T-helper 2 cell (primary cell): ENCODE measurements at regions not wholly inside any gene's neighbourhood (a gene's known extent, or its start where the extent isn't known, plus 50 kb on each side); places are given as distances from the start of the nearest gene placed in this dataset.
"Not testable (repeated sequence)": the region's sequence is repeated elsewhere in the genome, so short reads cannot be mapped to it uniquely, and the experiment has no call there.

Experiments used
- DNase-seq, 5 experiments: peaks; one replicate each; pipeline versions ENCODE4 v3.0.0 to v3.0.0-alpha.2; 2012 to 2022

DNA sequence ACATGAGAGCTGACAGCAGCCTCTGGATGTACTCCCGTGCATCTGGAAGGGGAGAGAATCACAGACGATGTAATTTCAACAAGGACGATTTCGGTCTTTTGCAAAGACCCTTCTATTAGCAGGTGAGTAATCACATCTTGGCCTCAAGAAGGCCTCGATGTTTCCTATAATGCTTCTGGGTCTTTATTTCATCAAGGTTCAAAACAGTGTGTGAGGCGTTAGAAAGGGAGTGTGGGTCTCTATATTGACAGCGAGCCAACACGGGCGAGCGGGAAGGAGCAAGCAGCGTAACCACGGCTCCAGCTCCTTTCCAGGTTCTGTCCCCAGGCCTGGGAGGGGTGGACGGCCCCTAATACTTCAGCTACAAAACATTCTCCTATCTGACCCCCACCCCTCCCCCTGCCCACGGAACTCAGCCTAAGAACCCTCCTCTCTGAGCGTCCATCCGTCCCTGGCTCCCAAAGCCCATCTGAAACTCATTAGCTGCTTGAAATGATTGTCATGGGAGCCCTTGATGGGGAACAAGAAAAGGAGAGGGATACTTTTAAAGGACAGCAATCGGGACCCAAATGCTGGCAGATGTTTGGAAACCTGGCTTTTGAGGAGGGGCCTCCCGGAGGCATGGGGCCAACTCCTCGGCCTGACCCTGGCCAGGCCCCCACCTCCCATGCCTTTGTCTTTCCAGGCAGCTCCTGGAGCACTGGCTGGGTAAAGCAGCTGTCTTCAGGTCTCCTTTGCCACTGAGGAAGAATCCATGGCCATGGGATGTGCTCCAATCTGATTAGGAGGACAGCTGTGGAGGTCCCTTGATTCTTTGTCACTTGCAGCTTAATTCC is 250.8 kb downstream of the FOXD2 start:
- no peak for DNase-seq

DNA sequence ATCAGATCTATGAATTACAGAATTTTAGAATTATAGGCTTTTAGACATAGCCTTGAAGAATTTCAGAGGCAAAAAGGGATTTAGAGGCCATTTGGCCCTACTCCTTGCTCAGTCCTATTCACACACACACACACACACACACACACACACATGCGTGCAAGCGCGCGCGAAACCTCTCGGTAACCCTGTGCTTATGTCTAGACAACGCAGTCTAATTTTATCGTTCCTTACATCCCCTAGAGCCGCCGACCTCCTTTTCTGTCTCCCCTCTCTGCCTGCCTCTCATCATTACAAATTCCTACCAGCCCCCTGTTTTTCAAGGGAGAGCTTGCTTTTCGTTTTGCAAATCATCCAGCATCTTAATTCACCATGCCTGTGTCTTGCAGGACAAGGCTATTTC is 252.1 kb downstream of the FOXD2 start:
- no peak for DNase-seq

DNA sequence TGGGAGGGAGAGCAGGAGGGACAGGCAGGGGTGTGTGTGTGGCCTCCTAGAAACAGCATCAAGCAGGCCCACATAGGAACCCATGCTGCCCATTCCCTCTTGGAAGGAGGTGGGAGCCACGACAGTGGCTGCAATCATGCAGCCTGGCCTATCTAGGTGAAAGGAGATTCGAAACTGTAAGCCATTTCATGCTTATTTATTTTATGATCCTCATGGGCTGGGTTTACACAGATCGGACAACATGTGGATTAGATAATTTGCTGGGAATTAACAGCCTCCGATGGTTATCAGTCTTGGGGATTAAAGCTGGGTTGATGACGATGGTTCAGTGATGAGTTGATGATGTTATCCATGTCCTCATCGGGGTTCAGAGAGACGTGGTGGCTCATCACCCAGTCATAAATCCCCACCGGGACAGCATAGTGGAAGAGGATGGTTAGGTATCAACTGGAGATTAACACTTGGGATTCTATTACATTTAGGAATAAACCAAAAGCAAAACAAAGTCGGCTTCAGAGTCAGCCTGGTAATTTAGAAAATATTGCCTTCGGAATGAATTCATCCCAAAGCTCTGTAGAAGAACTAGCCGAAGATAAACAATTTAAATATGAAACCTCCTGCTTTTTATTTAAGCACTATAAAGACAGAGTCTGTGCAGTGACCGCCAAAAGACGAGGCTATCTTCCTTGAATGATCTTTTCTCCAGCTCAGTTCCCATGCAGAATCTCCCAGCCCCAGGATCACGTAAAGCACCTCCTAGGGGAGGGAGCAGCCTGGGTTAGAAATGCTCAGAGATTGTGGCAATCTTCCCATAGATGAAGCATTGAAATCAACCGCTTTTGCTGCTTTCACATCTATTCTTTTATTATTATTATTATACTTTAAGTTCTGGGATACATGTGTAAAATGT is 252.8 kb downstream of the FOXD2 start:
- DNase-seq: no peak

DNA sequence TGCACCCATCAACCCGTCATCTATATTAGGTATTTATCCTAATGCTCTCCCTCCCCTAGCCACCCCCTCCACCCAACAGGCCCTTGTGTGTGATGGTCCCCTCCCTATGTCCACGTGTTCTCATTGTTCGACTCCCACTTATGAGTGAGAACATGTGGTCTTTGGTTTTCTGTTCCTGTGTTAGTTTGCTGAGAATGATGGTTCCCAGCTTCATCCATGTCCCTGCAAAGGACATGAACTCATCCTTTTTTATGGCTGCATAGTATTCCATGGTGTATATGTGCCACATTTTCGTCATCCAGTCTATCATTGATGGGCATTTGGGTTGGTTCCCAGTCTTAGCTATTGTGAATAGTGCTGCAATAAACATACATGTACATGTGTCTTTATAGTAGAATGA is 253.4 kb downstream of the FOXD2 start:
- not testable (repeated sequence) for DNase-seq

DNA sequence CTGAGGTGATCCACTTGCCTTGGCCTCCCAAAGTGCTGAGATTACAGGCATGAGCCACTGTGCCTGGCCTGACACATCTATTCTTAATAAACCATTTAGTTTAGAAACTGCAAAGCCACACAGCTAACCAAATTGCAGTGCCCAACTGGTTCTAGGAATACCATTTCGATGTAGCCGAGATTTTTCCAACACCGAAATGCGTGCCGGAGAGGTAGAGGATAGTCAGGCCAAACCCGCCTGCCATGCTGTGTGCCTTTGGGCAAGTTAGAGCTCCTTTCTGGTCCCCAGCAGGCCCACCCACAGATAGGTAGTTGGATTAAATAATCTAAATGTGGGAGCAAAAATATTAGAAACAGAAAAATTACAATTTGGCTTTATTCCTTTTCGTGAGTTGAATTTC is 254.4 kb downstream of the FOXD2 start:
- no peak for DNase-seq

DNA sequence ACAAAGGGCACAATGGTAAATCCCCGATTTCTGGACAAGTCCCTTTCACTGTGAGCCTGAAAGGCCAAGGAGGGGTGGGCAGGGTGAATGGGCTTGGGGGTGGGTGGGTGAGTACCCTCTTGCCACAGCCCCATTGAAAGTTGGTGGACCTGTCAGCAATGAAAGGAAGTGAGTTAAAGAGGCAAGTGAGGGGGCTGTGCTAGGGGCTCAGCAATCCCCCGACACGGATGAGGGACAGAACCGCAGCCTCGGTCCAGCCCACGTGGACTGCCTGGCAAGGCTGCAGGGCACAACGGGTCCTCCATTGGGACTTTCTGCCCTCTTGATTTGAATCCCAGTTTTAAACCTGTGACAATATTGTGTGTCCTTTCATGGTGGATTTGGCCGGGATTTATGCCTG is 255.3 kb downstream of the FOXD2 start:
- no peak for DNase-seq

DNA sequence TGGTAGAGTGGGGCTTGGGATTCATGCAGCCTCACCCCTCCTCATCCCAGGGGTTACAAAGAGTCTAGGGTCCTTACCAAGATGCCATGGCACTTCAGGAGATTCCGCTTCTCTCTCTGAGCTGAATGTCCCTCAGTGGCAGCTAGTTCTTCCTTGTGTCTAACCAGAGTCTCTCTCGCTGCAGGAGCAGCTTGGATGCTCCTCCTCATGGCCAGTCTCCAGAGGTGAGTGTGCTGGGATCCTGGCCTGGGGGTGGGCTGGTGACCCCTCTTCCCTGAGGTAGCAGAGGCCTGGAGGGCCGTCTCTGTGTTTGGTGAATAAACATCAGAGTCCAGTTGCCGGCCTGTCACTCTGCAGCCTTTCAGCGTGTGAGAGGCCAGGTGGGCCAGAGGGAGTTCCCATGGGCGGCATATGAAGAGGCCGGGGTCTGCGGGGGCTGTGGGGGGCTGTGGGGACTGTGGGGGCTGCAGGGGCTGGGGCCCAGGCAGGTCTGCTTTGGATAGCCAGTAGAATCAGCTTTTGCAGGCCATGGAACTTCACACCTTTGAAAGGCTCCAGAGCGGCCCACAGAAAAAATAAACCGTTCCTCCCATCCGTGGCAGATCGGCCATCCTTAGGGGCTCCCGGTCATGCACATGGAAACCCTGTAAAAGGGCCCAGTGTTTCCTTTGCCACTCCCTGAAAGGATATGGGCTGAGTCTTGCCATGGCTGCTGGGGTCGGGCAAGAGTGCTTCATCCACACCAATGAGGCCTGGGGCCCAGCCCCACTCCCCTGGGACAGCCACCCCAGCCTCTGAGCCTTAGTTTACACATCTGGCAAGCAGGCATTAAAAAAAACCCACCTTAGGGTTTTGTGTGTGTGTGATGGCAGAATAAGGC is 256.4 kb downstream of the FOXD2 start:
- DNase-seq: no peak

DNA sequence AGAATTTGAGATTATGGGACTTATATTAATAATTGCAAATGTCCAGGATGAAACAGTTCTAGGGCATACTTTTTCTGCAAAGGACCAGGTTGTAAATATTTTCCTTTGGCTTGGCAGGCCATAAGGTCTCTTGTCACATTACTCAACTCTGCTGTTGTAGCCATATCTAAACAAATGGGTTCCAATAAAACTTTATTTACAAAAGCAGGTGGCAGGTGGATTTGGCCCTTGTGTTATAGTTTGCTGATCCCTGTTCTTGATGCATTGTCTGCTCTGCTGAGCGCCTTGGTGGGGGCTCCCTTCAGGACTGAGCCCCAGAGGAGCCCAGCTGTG is 258.5 kb downstream of the FOXD2 start:
- DNase-seq: no peak

DNA sequence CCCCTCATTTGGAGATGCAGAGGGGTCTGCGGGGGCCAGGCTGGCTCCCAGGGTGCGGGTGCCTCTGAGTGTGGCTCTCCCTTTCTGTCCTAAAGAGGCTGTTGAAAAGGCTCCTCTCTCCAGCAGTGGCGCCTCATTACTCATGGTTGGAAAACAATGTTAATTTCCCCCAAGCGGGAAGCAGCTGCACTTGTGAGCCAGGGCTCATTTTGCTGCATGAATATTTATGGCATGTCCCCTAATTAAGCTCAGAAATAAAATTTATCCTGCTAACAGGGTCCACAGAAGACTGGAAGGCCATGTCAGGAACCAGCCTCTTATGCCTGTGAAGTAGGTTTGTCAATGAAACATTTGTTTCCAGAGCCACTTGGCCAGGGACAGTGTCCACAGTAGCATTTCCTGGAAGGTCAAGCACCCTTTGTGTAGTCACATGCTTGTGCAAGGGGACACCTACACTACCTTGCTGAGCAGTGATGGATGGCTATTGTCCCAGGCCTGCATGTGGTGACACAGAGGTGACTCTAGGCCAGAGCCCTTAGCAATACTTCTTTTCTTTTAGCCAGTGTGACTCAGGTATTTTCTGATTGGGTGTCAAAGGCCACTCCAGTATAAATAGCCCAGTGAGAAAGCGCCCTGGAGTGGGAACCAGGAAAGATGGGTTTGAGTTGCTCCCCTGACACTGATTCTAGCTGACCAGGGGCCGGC is 259.0 kb downstream of the FOXD2 start:
- DNase-seq: no peak

DNA sequence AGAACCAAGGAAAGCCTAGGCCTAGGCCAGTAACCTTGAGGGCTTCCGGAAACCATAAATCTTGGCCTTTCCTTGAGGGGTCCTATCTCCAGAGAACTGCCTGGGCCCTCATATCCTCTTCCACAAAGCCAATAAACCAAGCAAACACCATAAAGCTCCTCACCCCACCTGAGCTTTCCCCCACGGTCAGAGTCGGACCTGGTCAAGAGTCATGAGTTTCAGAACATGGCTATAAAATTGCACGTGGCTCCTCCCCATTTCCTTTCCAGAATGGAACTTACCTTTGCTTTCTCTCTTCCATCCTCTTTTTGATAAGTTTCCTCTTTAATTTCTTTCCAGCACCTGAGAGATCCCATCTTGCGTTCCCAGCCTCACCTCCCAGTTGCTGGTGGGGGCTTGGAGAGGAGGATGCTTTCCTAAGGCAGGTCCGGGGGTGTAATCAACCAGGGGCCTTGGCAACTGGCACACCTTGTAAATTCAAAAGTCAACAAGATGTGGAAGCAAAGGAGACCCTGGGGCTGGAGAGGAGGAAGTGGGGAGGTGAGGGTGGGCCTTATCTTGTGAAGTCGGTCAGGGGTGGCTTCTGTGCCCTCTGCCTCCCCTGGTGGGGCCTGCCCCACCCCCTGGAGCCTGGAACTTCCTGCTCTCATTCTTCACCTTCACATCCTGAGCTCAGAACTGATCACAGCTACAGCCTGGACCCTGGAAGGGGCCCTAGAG is 259.9 kb downstream of the FOXD2 start:
- no peak for DNase-seq

DNA sequence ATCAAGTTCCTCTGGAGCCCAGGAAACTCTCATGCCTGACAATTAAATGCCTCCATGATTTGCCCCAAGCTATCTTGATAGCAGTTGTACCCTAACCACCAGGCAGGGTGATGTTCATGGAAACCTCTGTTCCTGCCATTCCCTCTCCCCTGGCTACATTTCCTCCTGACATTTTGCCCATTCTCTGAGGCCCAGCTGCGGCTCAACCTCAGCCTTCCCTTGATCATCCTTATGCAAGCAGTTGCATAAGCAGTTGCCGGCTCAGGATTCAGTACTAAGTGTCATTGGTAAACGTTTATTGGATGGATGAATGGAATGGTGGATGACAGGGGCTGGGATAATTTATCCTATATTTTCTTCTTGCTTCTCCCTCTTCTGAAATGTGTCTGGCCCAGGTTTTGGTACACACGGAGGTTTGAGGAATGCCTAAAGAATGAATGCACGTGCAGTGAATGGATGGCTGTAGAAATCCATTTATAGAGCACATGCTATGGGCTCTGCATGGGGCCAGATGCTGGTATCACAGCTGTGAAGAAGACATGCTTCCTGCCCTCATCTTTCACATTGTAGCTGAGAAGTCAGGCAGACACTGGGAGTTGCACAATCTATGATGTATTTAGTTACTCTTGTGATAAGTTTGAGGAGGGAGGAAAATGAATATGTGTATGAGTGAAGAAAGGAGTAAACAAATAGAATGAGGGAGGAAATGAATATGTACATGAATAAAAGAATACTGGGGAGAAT is 261.8 kb downstream of the FOXD2 start:
- DNase-seq: no peak

DNA sequence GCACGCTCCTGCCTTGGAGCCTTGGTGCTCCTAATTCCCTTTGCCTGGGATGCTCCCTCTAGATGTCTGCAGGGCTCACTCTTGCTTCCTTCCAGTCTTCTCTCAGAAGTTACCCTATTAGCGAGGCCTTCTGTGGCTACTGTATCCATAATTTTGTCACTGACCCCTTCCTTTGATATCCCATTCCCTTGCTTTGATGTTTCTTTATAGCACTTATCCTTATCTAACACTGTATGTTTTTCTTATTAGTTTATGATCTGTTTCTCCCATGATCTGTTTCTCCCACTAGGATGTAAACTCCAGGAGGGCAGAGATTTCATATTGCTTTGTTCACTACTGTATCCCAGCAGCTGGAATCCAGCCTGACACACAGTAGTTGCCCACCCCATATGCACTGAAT is 263.4 kb downstream of the FOXD2 start:
- no peak for DNase-seq

DNA sequence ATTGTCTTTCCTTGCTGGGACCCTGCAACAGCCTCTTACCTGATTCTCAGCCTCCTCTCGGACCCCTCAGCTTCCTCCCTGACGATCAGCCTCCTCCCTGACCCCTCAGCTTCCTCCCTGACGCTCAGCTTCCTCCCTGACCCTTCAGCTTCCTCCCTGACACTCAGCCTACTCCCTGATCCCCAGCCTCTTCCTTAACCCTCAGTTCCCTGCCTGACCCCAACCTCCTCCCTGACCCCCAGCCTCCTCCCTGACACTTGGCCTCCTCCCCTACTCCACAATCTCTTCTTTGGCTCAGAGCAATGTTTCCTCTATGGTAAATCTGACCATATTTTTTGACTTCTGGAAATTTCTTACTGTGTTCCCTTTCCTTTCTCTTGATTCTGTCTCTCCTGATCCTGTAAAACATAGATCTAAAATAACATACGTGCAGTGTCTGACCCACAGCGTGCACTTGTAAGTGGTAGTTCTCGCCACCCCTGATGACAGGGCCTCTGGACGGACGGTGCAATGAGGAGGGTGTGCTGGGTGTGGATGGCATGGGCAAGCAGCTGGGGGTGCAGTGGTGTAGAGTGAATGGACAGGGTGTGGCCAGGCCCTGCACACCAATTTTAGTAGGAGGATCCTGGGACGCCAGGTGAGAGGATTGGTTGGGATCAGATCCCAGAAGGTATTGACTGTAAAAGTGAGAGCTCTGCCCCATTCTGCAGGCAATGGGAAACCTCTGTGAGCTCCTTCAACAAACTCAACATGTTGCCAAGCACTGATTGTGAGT is 264.1 kb downstream of the FOXD2 start:
- DNase-seq: no peak

DNA sequence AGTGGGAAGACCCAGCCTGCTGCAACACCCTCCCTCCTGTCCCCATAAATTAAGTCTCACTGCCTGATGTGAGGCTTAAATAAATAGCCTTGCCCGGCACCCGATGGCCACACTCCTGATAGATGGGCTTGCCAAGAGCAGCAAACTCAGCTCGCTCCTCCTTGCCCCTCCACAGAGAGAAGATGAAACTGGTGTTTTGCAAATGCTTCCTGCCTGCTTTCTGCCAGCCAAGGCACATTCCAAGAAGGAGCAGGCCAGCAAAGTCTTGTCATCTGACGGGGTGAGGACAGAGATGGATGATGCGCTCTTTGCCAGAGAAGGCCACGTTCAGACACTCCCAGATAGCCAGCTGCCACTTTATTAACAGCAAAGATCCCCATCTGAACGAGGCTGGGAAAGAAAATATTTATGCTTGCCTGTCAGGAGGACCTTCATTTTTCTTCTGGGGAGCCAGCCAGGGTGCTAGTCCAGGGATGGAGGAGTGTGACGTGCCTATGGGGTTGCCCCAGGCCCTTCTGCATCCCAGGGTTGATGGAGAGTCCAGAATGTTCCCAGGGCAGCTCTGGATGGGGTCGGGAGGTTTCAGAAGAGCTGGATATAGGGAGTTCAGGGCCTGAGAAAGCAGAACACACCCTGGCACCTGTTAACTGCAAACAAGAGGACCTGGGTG is 265.4 kb downstream of the FOXD2 start:
- no peak for DNase-seq

DNA sequence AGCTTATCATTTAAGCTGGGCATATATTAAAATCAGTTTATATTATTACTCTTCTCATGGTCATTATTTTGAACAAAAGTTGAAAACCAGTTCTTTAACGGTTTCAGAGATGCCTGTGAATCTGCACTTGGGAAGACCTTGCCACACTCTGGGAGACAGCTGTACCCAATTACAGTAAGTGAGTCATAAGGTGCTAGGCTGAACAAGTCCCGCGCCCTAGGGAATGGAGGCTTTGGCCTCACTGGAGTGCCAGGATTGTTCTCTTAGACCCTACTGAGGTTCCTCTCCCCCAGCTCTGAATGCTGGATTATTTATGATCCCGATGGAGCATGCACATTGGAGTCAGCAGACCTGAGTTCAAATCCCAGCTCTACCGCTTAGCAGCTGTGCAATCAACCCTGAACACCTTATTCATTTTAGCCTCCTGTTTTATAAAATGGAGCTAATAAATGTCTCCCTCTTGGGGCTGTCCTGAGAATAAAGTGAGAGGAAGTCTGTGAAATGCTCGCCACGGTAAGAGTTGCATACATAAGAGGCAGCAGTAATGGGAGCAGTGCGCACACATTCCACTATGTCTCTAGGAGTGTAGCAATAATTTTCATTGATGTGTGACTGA is 266.2 kb downstream of the FOXD2 start:
- DNase-seq: peak in 1 of 5 experiments; percentile 25

DNA sequence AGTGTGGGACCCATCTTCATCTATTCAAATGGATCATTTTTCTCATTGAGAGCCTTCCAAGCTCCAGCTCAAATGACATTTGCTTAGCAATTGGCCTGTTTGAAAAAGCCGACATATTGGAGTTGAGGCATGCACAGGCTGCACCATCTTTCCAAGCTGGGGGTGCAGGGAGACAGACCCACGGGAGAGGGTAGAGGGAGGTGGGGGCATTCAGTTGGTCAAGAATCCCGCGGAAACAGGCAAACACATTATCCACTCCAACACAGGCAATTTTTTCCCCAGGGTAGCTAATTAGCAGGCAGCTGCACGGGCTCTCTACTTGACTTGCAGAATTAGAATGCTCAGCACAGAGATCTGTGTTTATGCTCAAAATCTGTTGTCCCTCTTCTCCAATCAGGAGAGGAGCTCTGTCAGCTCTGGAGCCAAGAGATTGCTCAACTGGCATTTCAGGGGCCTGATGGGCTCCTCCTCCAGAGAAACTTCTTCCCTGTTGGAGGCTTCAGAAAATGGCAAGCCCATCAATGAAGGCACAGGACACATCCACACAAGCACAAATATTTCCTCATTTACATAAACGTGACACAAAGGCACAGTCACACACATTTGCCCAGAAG is 267.8 kb downstream of the FOXD2 start:
- DNase-seq: no peak

DNA sequence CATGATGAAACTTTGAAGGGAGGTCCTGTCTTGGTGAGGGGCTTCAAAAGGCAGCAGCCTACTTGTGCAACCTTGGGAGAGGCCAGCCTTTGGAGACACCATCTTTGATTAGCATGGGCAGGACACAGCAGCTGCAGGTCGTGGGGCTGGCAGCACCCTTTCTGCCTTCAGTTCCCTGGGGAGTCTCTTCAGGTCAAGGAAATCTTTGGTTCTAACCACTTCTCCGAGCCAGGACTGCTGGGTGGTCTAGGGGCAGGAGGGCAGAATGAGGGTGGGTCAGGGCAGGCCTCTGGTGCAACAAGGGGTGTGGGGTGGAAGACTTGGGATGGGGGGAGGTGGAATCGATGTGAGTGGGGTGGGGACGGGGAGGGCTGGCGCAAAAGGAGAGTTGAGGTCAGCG is 269.7 kb downstream of the FOXD2 start:
- DNase-seq: no peak

DNA sequence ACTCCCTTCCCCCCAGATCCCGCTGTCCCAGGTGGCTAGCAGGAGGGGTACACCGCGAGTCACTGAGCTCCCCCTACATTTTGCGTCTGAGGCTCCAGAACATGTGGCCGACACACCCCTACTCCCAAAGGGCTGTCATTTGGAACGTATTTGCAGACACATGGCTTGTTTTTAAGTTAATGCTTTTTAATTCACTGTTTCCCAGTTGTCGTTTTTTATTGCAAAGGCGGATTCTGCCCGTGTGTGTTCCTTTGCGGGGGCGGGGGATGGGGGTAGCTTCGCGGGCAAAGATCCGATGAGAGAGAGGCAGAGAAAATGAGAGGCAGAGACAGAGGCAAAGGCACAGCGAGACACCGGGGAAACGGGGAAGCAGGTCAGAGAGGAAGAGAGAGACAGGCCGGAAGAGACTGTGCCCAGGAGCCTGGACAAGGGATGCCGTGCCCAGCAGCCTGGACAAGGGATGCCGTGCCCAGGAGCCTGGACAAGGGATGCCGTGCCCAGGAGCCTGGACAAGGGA is 270.2 kb downstream of the FOXD2 start:
- no peak for DNase-seq
